GM18508 (cell line): ENCODE measurements at regions not wholly inside any gene's neighbourhood (a gene's known extent, or its start where the extent isn't known, plus 50 kb on each side); places are given as distances from the start of the nearest gene placed in this dataset.

Experiments used
- ATAC-seq: cut with Tn5 transposase; IDR thresholded peaks from one replicate; pipeline ENCODE4 v1.9.1; 2021; ENCODE audit warnings: moderate number of reproducible peaks; ENCODE audit not compliant: insufficient read depth, unreplicated experiment

DNA sequence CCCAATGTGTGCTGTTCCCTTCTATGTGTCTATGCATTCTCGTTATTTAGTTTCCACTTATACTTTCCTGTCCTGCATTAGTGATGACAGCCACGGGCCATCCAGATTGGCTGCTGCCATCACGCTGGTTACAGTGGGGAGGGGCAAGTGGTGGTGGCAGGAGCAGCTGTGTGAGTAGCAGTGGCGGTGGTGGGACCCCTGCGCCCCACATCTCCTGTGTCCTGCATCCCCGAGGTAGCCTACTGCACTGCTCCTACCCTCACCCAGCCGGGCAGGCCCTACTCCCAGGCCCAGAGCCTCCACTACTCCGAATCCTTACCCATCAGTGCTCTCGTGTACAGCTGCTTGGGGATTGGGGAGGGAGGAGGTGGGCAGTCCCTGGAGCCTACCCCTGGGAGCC lies 798.7 kb upstream of the AGA start:
- ATAC-seq: no peak

DNA sequence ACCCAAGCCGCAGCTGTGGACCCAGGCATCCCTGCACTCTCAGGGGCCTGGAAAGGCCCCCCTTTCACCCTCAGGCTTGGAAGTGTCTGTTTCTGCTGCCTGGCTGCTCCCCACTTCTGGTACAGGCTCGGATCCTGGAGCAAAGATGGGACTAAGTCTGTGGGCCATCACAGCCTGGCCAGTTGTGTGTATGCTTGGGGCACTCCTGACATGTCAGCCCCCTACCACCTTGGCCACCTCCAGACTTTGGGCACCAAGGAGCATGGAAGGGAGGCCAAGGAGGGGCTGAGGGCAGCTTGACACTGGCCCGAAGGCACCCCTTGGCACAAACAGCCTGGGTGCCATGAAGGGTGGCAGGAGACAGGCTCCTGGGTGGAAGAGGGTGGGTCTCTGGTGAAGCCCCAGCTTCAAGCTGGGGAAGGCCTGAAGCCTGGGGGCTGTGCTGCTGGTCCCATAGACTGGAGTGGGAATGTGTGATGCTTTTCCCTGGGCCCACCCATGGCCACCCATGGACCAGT lies 799.4 kb upstream of the AGA start:
- ATAC-seq: no peak

- no peak for ATAC-seq
Measured at GRCh38 chr4:178242655-178243054, 800.4 kb upstream of the AGA start.

DNA sequence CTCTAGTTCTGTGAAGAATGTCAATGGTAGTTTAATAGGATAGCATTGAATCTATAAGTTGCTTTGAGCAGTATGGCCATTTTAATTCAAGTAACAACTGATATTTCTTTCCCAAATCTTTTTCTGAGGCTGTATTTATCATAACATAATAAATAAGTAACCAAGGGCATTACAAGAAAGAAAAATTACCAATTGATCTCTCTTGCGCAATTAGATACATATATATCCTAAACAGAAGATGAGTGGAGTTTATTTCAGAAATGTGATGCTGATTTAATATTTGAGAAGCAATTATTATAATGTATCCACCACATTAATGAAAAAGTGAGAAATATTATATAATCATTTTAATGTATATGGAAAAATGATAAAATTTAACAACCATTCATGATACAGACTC lies 802.5 kb upstream of the AGA start:
- no peak for ATAC-seq

- ATAC-seq: no peak
Measured at GRCh38 chr4:178255172-178255571, 812.9 kb upstream of the AGA start.

GRCh38 chr4:178258603-178259002 lies 816.4 kb upstream of the AGA start:
- ATAC-seq: no peak

DNA sequence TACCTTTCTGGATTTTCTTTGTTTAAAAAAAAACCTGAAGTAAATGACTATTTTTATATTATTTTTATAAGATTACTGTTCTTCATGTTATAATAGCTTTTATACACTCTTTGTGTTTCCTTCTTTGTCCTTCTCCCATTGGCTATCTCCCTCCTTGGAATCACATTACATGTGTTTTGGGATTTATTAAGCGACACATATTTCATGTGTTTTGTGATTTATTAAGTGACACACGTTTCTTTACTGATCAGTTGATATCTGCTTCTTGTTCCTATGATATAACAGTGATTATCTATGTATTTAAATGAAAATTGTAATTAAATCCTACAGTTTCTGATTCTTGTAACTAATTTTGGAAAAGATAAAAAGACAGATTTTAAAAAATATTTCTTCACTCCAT lies 817.3 kb upstream of the AGA start:
- ATAC-seq: no peak

GRCh38 chr4:178264001-178264400 lies 821.8 kb upstream of the AGA start:
- no peak for ATAC-seq

DNA sequence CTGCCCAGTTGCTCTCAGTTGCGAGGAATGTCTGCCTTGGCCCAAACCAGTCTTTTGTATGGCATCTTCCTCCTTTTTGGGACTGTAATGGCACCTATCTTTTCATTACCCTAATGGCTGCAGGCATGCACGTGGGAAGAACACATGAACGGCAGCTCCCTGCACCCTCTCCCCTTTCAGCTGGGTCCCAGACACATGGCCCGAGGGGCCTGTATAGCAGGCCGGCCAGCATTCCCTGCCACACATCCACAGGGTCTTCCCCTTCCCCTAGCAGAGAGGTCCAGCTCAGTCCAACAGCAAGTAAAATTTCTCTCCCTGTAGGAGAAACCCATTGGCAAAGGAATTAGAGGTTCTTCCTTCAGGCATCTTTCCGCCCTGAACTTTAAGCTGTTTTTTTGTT lies 829.1 kb upstream of the AGA start:
- ATAC-seq: no peak

DNA sequence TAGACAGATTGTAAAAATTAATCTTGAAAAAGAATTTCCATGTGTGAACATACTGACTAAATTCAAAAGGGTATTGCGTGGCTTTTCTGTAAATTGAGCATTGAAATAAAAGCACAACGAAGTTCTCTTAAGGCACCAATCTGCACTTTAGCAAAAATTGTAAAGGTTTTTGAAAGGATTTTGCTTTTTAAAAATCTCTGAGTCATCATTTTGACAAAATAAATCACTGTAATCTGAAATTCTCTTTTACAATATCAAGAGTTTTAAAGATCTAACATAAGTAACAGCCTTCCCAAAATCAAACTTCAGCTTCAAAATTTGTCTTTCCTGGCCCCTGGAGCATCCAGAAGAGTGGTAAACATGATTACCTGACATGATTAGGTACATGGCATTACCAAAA lies 830.9 kb upstream of the AGA start:
- no peak for ATAC-seq

DNA sequence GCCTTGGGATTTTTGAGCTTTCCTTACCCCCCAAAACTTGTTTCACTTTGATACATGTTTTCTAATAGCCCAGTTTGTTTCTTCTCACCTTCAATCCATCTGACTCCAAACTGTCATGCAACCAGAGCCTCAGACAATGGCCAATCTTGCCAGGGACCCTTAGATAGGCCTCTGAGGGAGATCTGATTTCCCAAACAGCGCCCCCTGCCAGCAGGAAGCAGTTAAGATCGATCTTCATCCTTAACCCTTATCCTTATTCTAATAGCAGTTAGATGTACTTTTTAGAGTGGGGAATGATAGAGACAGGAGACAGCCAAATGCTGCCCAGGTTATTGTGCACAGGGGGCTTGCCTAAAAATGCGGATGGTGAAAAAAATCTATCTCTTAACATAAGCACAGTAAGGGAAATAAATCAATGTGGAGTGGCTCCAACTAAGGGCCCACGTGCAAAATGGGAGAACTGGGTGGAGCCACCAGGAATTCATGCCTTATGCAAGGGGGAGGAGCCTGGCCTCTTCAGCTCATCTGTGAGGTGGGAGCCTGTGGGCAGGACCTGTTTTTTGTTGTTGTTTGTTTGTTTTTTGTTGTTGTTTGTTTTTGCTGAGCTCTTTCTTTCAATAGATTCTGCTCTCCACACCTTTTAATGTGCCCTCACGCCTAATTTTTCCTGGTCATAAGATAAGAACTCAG lies 833.6 kb upstream of the AGA start:
- ATAC-seq: no peak

- ATAC-seq: no peak
Measured at GRCh38 chr4:178280362-178280761, 838.1 kb upstream of the AGA start.

- no peak for ATAC-seq
Measured at GRCh38 chr4:178288462-178288861, 846.2 kb upstream of the AGA start.

GRCh38 chr4:178293601-178294000 lies 851.4 kb upstream of the AGA start:
- no peak for ATAC-seq

GRCh38 chr4:178296669-178297068 lies 854.4 kb upstream of the AGA start:
- no peak for ATAC-seq

DNA sequence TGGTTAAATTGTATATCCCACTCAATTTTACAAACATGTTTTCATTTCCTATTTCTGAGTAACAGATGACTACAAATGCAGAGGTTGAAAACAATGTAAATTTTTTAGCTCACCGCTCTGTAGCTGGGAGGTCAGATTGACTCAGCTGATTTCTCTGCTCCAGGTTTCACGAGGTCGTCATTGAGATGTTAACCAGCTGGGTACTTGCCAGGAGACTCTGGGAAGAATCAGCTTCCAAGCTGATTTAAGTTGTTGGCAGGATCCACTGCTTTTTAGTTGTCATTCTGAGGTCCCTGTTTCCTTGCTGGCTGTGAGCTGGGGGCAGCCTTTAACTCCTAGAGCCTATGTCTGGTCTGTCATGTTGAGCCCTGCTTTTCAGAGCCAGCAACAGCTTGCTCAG lies 864.3 kb upstream of the AGA start:
- no peak for ATAC-seq

- no peak for ATAC-seq
Measured at GRCh38 chr4:178309890-178310289, 867.7 kb upstream of the AGA start.

- no peak for ATAC-seq
Measured at GRCh38 chr4:178311997-178312396, 869.8 kb upstream of the AGA start.

- ATAC-seq: no peak
Measured at GRCh38 chr4:178314287-178314686, 872.0 kb upstream of the AGA start.

- ATAC-seq: no peak
Measured at GRCh38 chr4:178316211-178316610, 874.0 kb upstream of the AGA start.

DNA sequence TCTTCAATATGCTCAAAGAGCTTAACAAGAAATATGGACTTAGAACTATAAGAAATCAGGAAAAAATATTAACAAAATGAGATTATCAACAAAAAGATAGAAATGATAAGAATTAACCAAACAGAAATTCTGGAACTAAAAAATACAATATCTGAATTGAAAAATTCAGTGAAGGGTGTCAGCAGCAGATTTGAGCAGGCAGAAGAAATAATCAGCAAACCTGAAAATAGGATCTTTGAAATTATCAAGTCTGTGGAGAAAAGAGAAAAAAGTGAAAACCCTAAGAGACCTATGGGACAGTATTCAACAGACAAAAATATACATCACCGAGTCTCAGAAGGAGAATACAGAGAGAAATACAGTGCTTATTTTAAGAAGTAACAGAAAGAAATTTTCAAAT lies 877.8 kb upstream of the AGA start:
- no peak for ATAC-seq

- ATAC-seq: no peak
Measured at GRCh38 chr4:178322524-178323183, 880.4 kb upstream of the AGA start.
